HG03175 (cell line): ENCODE measurements at regions not wholly inside any gene's neighbourhood (a gene's known extent, or its start where the extent isn't known, plus 50 kb on each side); places are given as distances from the start of the nearest gene placed in this dataset.
"Not testable (repeated sequence)": the region's sequence is repeated elsewhere in the genome, so short reads cannot be mapped to it uniquely, and the experiment has no call there.

Experiments used
- ATAC-seq: cut with Tn5 transposase; IDR thresholded peaks from one replicate; pipeline ENCODE4 v1.9.1; 2021; ENCODE audit warnings: mild to moderate bottlenecking, moderate library complexity; ENCODE audit not compliant: unreplicated experiment

- ATAC-seq: no peak
These were observed 421.2 kb upstream of the TENM3 start for GRCh38 chr4:181822005-181822375.

DNA sequence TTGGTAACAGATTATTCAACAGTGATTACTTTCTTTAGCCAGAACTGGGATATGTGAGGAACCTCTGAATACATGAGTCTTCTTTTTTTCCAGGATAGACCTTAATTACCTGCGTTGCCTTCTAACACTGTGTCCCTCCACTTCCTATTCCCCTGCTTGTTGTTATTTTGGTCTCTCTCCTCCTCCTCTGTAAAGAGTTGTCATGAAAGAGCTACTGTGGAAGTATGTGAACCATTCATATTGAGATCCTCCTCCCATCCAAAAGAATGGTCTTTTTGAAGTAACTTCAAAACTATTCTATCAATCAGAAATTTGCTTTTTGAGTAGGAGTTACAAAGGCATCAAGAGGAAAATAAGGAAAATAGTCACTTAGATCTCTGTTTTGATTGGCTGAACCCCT is 420.0 kb upstream of the TENM3 start:
- ATAC-seq: no peak

GRCh38 chr4:181823645-181824044 is 419.6 kb upstream of the TENM3 start:
- no peak for ATAC-seq

- no peak for ATAC-seq
These were observed 417.6 kb upstream of the TENM3 start for GRCh38 chr4:181825564-181825963.

- ATAC-seq: no peak
These were observed 416.0 kb upstream of the TENM3 start for GRCh38 chr4:181827246-181827645.

DNA sequence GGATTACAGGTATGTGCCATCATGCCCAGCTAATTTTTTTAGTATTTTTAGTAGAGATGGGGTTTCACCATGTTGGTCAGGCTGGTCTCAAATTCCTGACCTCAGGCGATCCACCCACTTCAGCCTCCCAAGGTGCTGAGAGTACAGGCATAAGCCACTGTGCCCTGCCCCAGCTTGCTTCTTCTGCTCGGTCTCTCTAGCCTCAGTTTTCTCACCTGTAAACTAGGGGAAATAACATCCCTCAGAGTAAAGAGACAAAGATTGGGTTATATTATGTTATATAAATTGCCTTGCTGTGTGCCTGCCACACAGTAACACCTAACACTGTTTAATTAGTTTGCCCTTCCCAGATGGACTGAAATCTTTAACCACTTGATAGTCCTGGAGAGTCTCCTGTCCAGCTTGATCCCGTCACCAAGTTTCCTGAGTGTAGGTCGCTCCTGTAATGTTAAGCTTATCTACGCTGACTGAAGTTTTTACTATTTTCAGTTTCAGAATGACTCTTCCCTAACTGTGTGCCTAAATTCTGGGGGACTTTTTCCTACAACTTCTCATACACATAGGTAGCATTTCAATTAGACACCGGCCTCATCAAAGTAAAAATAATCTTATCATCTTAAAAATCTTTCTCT is 412.7 kb upstream of the TENM3 start:
- peak; percentile 47 for ATAC-seq

DNA sequence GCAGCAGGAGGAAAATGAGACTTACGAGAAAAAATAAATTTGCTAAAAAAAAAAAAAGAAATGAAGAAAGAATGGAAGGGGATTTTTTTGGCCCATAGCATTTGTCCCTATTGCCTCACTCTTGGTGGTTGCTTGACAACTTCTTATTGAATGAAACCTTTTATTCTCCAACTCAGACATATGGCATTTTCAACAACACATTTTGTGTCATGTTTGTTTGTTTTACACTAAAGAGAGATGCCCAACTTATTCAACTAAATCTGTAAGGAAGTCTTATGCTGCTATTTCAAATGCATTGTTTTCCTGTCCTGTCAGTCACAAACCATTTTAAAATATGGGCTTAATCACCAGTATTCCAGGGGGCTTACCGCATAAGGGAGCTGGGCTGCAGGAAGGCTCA is 409.1 kb upstream of the TENM3 start:
- ATAC-seq: no peak

- no peak for ATAC-seq
These were observed 407.9 kb upstream of the TENM3 start for GRCh38 chr4:181835348-181835747.

DNA sequence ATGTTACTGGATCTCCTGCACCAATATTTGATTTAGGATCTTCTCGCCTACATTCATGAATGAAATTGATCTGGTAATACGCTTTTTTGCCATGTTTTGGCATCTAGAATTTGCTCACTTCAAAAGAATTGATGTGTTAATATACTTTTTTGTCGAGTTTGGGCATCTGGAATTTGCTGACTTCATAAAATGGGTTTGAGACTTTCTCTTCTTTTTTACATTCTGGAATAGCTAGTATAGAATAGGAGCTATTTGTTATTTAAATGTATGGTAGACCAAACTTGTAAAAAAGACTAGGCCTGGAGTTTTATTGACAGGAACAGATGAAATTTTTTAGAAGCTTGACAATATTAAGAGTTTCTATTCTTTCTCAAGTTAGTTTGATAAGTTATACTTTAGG is 404.9 kb upstream of the TENM3 start:
- no peak for ATAC-seq

DNA sequence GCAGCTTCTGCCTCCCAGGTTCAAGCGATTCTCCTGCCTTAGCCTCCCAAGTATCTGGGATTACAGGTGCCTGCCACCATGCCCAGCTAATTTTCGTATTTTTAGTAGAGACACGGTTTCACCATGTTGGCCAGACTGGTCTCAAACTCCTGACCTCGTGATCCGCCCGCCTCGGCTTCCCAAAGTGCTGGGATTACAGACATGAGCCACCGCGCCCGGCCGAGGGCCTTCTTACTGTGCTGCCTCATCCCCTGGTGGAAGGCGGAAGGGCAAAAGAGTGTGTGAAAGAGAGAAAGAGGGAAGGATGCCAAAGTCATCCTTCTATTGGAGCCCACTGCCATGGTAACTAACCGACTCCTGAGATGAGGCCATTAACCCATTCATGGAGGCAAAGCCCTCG is 399.4 kb upstream of the TENM3 start:
- not testable (repeated sequence) for ATAC-seq

DNA sequence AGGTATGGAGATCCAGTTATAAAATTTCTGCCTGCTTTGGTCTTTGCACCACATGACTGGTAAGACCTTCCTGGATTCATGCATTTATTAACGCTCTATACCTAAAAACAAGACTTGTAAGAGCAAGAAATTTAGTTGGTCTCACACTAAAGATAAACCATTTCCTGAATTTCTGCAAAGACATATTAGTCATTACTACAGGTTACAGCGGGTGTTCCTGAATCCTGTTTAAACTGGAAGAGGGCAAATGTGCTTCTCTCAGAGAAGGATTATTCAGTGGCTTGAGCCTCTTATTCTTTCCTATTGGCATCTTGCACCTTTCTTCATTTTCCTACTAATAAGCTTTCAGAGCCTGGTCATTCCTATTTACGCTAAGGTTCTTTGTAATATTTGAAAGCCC is 397.6 kb upstream of the TENM3 start:
- ATAC-seq: no peak

DNA sequence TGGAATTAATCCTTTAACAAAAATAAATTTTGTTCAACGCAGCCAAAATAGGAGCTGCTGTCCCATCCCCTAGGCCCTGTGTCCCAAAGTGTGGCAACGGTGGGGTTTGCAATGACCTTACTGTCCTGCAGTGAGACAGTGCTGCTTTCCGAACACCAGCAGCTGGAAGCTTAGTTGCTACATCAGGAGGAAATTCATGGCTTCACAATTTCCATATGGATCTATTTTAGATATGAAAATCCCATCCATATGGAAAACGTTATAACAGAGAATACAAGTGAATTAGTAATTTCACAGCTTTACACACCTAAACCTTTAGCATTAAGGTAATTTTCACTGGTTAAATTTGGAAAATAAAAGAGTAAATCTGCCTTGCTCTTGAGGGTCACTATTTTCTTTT is 396.3 kb upstream of the TENM3 start:
- no peak for ATAC-seq

DNA sequence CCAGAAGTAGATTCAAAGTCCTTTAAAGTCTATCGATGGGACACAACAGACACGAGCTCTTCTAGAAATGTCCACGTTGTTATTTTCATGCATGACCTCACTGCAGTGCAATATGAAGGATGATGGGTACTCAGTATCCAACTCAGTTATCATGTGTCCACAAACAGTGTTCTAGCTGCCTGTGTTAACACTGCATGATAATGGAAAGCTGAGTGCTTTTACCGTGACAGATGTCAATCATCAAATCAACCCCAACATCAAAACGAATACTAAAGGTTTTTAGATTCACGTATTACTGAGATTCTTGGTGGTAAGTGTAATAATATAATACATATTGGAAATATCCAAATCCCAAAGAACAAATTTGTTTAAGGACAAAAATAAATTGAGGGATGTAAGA is 394.8 kb upstream of the TENM3 start:
- ATAC-seq: no peak

- no peak for ATAC-seq
These were observed 393.7 kb upstream of the TENM3 start for GRCh38 chr4:181849472-181849871.

DNA sequence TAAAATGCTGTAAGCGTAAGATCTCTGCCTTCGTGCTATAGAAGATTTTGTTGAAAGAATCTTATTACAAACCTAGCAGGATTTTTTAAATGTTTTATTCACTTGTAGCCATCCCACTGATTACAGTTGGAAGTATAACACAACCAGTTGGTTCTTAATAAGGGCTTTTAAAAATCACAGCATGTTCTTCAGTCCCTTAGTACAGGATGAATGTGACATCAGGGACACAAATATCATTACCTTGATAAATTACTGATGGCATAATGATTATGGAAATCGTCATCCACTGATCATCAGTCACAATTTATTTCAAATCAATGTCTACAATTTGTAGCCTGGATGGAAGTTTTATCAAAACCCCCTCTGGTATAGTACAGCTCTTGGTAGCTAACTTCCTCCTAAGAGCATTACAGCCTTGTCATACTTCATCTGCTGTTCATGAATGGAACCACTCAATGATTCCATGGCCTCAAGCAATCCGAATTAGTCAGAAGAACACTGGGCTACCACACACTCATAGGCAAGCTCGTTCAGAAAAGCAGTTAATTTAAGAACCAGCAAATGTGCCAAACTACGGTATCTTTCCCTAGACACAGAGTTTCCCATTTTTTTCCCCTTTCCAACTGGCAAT is 389.2 kb upstream of the TENM3 start:
- no peak for ATAC-seq

GRCh38 chr4:181855307-181855706 is 387.9 kb upstream of the TENM3 start:
- ATAC-seq: no peak

DNA sequence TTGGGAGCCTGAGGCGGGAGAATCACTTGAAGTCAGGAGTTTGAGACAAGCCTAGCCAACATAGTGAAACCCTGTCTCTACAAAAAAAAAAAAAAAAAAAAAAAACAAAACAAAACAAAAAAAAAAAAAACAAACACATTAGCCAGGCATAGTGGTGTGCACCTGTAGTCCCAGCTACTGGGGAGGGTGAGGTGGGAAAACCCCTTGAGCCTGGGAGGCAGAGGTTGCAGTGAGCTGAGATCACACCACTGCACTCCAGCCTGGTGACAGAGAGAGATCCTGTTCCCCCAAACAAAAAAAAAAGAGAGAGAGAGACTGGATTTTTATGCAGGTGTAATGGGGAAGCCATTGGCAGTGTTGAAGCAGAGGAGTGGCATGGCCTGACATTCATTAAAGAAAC is 385.7 kb upstream of the TENM3 start:
- ATAC-seq: not testable (repeated sequence)

GRCh38 chr4:181858741-181859140 is 384.5 kb upstream of the TENM3 start:
- ATAC-seq: no peak

DNA sequence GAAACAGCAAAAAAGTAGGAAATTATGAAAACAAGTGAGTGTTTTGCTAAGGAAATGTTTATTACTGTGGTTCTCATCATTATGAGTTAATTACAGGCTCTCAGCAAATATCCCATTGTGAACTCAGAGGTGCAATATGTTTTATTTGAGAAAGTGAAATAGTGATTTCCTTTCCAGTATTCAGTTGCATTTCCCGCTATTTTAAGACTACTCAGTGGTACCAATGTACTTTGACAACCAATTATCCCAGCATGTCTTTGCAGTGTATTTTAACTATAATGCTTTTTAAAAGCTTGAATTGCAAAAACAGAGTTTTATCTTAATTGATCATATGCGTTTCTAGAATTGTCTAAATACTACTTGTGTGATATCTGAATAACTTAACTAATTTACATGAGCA is 383.8 kb upstream of the TENM3 start:
- ATAC-seq: no peak

DNA sequence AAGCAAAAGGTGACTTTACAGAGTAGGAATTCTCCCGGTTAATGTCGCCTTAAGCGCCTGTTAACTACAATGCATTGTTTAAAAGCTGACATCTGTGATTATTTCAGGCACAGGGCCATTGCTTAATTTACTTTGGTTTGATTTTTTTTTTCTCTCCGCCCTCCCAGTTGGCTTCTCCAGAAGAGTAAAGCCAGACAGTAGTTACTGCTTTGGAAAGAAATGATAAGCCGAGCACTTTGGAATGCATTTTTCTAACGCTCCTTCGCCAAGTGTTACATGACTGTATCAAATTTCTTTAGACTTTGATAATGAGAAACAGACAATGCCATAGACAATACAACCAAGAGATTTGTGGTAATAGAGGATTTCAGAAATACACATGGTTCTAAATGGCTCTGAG is 383.0 kb upstream of the TENM3 start:
- no peak for ATAC-seq

- no peak for ATAC-seq
These were observed 382.5 kb upstream of the TENM3 start for GRCh38 chr4:181860668-181861067.

DNA sequence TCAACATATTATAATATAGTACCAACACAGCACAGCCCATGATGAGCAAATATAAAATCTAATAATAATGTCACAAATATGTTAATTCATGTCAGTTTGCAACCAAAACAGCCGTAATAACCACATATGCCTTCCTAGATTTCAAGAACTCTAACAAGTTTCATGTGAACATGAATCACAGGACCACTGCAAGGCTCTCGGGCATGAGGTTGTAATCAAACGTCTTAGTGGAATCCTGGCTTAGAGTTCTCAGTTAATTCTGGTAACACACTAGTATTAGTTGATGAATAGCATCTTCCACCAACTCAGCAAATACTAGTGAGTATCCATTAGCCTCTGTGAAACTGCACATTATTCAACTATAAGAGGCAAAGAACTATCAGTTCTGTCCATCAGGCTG is 379.3 kb upstream of the TENM3 start:
- ATAC-seq: no peak

GRCh38 chr4:181870326-181870725 is 372.9 kb upstream of the TENM3 start:
- ATAC-seq: no peak
